ENCODE measurements at regions not wholly inside any gene's neighbourhood (a gene's known extent, or its start where the extent isn't known, plus 50 kb on each side); places are given as distances from the start of the nearest gene placed in this dataset.

DNA sequence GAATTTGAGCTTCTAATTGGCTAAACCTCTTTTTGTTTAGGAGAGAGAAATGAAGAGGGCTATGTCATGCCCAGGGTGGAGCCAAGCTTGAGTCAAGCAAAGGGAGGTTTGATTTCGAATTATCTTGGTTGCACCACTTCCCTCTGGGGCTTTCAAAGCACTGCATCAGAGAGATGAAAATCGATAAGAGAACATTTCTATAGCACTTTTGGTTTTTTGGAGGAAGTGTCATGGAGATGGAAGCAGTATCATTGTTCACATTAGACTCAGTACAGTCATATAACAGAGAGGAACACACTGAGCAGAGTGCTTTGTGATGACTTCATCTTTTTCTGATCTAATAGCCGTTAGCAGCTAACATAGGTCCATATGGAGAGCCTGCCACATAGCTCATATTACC lies 120.3 kb upstream of the UXS1 start:
- TF ChIP-seq POLR2AphosphoS5 (IDR thresholded peaks at IDR 0.05) (no peak), POLR2A (IDR thresholded peaks at IDR 0.05) (no peak)
- TF ChIP-seq, protein P1, sequence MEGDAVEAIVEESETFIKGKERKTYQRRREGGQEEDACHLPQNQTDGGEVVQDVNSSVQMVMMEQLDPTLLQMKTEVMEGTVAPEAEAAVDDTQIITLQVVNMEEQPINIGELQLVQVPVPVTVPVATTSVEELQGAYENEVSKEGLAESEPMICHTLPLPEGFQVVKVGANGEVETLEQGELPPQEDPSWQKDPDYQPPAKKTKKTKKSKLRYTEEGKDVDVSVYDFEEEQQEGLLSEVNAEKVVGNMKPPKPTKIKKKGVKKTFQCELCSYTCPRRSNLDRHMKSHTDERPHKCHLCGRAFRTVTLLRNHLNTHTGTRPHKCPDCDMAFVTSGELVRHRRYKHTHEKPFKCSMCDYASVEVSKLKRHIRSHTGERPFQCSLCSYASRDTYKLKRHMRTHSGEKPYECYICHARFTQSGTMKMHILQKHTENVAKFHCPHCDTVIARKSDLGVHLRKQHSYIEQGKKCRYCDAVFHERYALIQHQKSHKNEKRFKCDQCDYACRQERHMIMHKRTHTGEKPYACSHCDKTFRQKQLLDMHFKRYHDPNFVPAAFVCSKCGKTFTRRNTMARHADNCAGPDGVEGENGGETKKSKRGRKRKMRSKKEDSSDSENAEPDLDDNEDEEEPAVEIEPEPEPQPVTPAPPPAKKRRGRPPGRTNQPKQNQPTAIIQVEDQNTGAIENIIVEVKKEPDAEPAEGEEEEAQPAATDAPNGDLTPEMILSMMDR (IDR thresholded peaks at IDR 0.05 in 8 of 11, conservative IDR thresholded peaks at IDR 0.05 in 3 of 11), result no peak

Data from spleen (tissue), 7 donors.